ENCODE measurements at regions not wholly inside any gene's neighbourhood (a gene's known extent, or its start where the extent isn't known, plus 50 kb on each side); places are given as distances from the start of the nearest gene placed in this dataset.
A peak's percentile ranks its signal among the peaks of the same experiment; 100 is the strongest.

DNA sequence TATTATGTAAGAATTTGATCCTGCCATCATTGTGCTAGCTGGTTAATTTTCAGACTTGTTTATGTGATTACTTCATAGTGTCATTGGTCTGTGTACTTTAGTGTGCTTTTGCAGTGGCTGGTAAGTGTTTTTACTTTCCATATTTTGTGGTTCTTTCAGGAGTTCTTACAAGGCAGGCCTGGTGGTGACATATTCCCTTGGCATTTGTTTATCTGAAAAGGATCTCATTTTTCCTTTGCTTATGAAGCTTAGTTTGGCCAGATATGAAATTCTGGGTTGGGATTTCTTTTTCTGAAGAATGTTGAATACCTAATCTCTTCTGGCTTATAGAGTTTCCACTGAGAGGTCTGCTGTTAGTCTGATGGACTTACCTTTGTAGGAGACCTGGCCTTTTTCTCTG lies 72.8 kb upstream of the MC4R start:
- TF ChIP-seq, protein P1, sequence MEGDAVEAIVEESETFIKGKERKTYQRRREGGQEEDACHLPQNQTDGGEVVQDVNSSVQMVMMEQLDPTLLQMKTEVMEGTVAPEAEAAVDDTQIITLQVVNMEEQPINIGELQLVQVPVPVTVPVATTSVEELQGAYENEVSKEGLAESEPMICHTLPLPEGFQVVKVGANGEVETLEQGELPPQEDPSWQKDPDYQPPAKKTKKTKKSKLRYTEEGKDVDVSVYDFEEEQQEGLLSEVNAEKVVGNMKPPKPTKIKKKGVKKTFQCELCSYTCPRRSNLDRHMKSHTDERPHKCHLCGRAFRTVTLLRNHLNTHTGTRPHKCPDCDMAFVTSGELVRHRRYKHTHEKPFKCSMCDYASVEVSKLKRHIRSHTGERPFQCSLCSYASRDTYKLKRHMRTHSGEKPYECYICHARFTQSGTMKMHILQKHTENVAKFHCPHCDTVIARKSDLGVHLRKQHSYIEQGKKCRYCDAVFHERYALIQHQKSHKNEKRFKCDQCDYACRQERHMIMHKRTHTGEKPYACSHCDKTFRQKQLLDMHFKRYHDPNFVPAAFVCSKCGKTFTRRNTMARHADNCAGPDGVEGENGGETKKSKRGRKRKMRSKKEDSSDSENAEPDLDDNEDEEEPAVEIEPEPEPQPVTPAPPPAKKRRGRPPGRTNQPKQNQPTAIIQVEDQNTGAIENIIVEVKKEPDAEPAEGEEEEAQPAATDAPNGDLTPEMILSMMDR (IDR thresholded peaks at IDR 0.05; ENCODE audit: low read depth, low read length): no peak
- DNase-seq (ENCODE audit: low read depth in 2 of 2): peak; percentile 1 to 2
- H3K4me3 ChIP-seq (replicated peaks in 1 of 2; ENCODE audit: low read depth in 2 of 2, low read length in 2 of 2): no peak overlapping the region

DNA sequence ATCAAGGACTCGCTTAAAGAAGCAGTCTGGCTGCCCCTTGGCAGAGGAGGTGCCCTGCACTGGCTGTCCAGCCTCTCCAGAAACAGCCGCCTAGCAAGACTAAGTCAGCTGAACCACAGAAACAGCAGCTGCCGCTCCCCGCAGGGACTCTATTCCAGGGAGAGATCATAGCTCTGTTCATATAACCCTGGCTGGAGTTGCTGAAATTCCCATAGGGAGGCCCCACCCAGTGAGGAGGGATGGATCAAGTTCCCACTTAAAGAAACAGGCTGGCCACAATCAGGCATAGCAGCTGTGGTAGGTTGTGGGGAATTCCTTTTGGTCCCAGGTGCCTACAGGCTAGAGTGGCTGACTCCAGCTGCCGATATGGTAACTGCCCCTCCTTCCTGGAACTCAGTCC lies 74.2 kb upstream of the MC4R start:
- no peak for DNase-seq (ENCODE audit: low read depth in 2 of 2)
- TF ChIP-seq, protein P1 (IDR thresholded peaks at IDR 0.05; ENCODE audit: low read depth, low read length): no peak
- H3K4me3 ChIP-seq (replicated peaks in 1 of 2; ENCODE audit: low read depth in 2 of 2, low read length in 2 of 2): no peak overlapping the region

DNA sequence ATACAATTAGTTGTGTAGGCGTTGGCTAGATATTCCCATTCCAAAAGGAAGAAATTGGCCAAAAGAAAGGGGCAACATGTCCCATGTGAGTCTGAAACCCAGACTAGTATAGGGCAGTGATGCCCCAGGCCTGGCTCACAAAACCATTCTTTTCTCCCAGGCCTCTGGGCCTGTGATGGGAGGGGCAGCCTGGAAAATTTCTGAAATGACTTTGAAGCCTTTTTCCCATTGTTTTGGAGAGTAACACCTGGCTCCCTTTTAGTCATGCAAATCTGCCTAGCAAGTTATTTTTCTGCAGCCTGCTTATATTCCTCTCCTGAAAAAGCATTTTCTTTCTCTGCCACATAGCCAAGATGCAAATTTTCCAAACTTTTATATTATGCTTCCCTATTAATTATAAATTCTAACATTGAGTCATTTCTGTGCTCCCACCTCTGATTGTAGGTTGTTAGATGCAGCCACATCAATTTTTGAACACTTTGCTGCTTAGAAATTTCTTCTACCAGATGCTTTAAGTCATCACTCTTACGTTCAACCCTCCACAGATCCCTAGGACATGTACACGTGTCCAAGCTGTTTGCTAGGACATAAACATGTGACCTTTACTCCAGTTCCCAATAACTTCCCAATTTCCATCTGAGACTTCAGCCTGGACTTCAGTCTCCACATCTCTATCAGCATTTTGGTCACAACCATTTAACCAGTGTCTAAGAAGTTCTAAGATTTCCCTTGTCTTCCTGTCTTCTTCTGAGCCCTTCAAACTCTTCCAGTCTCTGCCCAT lies 76.1 kb upstream of the MC4R start:
- DNase-seq (ENCODE audit: low read depth in 2 of 2): no peak
- H3K4me3 ChIP-seq (replicated peaks in 1 of 2; ENCODE audit: low read depth in 2 of 2, low read length in 2 of 2): no peak overlapping the region
- TF ChIP-seq, protein P1 (IDR thresholded peaks at IDR 0.05; ENCODE audit: low read depth, low read length): no peak

DNA sequence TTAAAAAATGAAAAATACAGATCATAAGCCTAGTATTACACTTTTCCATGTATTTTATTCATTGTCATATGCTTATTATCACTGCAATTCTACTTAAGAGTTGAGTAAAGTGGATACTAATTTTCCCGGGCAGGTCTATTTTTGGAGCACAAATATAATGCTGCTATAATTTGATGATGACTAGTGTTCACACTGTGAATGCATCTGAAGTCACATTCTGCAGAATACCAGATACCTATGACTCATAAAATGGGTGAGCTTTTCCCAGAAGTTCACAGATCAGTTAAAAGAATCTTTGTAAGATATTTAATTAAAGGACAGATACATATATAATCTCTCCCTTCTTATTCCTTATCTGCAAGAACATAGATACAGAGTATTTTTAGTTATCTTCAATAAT lies 79.8 kb upstream of the MC4R start:
- TF ChIP-seq, protein P1 (IDR thresholded peaks at IDR 0.05; ENCODE audit: low read depth, low read length): no peak
- H3K4me3 ChIP-seq (replicated peaks in 1 of 2; ENCODE audit: low read depth in 2 of 2, low read length in 2 of 2): no peak overlapping the region
- peak; percentile 3 to 18 for DNase-seq (ENCODE audit: low read depth in 2 of 2)

DNA sequence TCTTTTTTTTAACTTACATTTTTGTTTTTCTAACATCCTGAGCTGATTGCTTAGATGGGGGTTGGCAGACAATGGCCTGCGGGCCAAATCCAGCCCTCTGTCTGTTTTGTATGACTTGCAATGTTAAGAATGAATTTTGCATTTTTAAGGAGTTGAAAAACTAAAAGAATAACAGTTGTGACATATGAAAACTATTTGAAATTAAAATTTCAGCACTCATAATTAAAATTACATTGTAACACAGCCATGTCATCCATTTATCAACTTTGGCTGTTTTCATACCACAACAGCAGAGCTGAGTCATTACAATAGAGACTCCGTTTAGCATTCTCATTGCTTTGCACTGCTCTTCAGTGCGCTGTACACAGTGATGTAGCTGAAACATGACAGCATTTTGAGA lies 94.1 kb upstream of the MC4R start:
- peak; percentile 16 to 61 for DNase-seq (ENCODE audit: low read depth in 2 of 2)
- no peak overlapping the region for H3K4me3 ChIP-seq (replicated peaks in 1 of 2; ENCODE audit: low read depth in 2 of 2, low read length in 2 of 2)
- TF ChIP-seq, protein P1 (IDR thresholded peaks at IDR 0.05; ENCODE audit: low read depth, low read length): no peak

DNA sequence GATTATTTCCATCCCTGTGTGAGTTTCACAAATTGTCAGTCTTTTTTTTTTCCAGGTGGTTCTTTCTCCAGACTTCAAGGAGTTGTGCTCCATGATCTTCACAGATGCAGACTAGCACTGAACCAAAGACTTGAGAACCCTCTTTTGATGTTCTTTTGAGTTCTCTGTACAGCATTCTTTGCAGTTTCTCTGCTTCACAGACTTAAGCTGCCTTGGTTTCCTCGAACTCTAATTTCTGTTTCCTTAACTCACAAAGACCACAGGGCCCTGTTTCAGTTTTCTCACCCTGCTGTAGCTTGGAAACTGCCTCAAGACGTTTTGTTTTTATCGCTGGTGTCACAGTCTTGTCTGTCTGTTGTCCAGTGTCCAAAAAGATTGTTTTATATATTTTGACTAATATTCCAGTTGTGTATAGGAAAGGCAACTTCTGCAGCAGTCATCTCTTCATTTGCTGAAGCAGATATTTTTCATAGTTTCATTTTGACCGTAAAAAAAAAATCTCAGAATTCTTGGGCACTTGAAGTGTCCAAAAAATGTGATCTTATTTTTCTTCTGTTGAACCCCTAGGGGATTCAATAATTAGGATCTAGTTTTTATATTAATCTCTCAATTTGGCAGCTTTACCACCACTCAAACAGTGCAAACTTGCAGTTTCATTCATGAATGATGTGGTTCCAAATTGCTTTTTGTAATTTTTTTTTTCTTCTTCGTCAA lies 97.0 kb upstream of the MC4R start:
- DNase-seq (ENCODE audit: low read depth in 2 of 2): peak in 1 of 2 donors; percentile 3
- no peak overlapping the region for H3K4me3 ChIP-seq (replicated peaks in 1 of 2; ENCODE audit: low read depth in 2 of 2, low read length in 2 of 2)
- TF ChIP-seq, protein P1 (IDR thresholded peaks at IDR 0.05; ENCODE audit: low read depth, low read length): no peak

Data from cardiac fibroblast (primary cell).